ENCODE measurements at regions not wholly inside any gene's neighbourhood (a gene's known extent, or its start where the extent isn't known, plus 50 kb on each side); places are given as distances from the start of the nearest gene placed in this dataset.

- H3K4me2 ChIP-seq (ENCODE audit: low read depth, low read length) = no peak overlapping the region
- no peaks in the 10 kb centered on the region for H4K20me1 ChIP-seq (ENCODE audit: insufficient read depth, low read length)
- no peaks in the 10 kb centered on the region for H3K9me3 ChIP-seq (replicated peaks; ENCODE audit: insufficient read depth, low read length)
- no peaks in the 10 kb centered on the region for H3K4me1 ChIP-seq (ENCODE audit: low read length)
- H2AFZ ChIP-seq (ENCODE audit: low read length) = no peak overlapping the region
- no peak overlapping the region for H3K27ac ChIP-seq (ENCODE audit: low read length)
- no peak overlapping the region for H3K9ac ChIP-seq (ENCODE audit: low read length)
- no peaks in the 10 kb centered on the region for H3K27me3 ChIP-seq (replicated peaks; ENCODE audit: insufficient read depth, low read length)
- no peaks in the 10 kb centered on the region for H3K79me2 ChIP-seq (ENCODE audit: low read length)
- H3F3A ChIP-seq (ENCODE audit: insufficient read depth, low read length) = no peaks in the 10 kb centered on the region
- H3K4me3 ChIP-seq (ENCODE audit: low read length) = no peak overlapping the region
- H3K9me2 ChIP-seq (replicated peaks; ENCODE audit: insufficient read depth, low read length) = no peaks in the 10 kb centered on the region
- no peak for DNase-seq
- H3K36me3 ChIP-seq (replicated peaks; ENCODE audit: insufficient read depth, low read length) = no peaks in the 10 kb centered on the region
- TF ChIP-seq, protein P1, sequence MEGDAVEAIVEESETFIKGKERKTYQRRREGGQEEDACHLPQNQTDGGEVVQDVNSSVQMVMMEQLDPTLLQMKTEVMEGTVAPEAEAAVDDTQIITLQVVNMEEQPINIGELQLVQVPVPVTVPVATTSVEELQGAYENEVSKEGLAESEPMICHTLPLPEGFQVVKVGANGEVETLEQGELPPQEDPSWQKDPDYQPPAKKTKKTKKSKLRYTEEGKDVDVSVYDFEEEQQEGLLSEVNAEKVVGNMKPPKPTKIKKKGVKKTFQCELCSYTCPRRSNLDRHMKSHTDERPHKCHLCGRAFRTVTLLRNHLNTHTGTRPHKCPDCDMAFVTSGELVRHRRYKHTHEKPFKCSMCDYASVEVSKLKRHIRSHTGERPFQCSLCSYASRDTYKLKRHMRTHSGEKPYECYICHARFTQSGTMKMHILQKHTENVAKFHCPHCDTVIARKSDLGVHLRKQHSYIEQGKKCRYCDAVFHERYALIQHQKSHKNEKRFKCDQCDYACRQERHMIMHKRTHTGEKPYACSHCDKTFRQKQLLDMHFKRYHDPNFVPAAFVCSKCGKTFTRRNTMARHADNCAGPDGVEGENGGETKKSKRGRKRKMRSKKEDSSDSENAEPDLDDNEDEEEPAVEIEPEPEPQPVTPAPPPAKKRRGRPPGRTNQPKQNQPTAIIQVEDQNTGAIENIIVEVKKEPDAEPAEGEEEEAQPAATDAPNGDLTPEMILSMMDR (IDR thresholded peaks at IDR 0.05; ENCODE audit: low read length) = no peak
- TF ChIP-seq EZH2phosphoT487 (IDR thresholded peaks at IDR 0.05; ENCODE audit: low read length) (no peak), EZH2 (optimal IDR thresholded peaks at IDR 0.05; ENCODE audit: low read depth, low read length) (no peak)
Measured at GRCh38 chr7:27324246-27324645, 81.6 kb downstream of the EVX1 start.

DNA sequence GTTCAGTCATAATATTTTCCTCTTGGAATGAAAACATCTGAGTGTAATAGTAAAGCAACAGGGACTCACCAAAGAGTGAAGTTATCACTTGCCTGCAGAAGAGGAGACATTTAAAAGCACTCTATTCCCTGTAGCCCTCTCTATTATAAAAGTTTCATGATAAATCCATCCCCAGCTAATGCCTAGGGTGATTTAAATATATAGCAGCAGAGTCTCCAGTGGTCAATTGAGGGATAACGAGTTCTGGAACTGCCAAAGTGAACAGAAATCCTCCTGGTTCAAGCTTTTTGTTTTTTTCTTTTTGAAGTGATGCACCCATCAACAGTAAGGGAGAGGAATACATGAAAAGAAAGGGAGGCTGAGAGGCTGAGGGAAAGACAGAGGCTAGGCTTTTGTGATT lies 87.3 kb downstream of the EVX1 start:
- TF ChIP-seq EZH2 (optimal IDR thresholded peaks at IDR 0.05; ENCODE audit: low read depth, low read length) (no peak), EZH2phosphoT487 (IDR thresholded peaks at IDR 0.05; ENCODE audit: low read length) (no peak)
- TF ChIP-seq, protein P1 (IDR thresholded peaks at IDR 0.05; ENCODE audit: low read length) = no peak
- Histone ChIP-seq H3K4me2 (ENCODE audit: low read depth, low read length) (no peak overlapping the region), H3K4me3 (ENCODE audit: low read length) (no peak overlapping the region), H3K4me1 (ENCODE audit: low read length) (no peaks in the 10 kb centered on the region), H2AFZ (ENCODE audit: low read length) (no peak overlapping the region), H3F3A (ENCODE audit: insufficient read depth, low read length) (no peaks in the 10 kb centered on the region), H3K9me3 (replicated peaks; ENCODE audit: insufficient read depth, low read length) (no peaks in the 10 kb centered on the region), H3K36me3 (replicated peaks; ENCODE audit: insufficient read depth, low read length) (no peaks in the 10 kb centered on the region), H3K27me3 (replicated peaks; ENCODE audit: insufficient read depth, low read length) (no peaks in the 10 kb centered on the region), H3K79me2 (ENCODE audit: low read length) (no peaks in the 10 kb centered on the region), H3K9ac (ENCODE audit: low read length) (no peak overlapping the region), H4K20me1 (ENCODE audit: insufficient read depth, low read length) (no peaks in the 10 kb centered on the region), H3K27ac (ENCODE audit: low read length) (no peak overlapping the region), H3K9me2 (replicated peaks; ENCODE audit: insufficient read depth, low read length) (no peaks in the 10 kb centered on the region)
- DNase-seq = no peak

GRCh38 chr7:27339478-27339877 lies 96.9 kb downstream of the EVX1 start:
- no peak for DNase-seq
- H3K4me3 ChIP-seq (ENCODE audit: low read length) = no peak overlapping the region
- H3F3A ChIP-seq (ENCODE audit: insufficient read depth, low read length) = no peaks in the 10 kb centered on the region
- H2AFZ ChIP-seq (ENCODE audit: low read length) = no peak overlapping the region
- TF ChIP-seq EZH2 (optimal IDR thresholded peaks at IDR 0.05; ENCODE audit: low read depth, low read length) (no peak), EZH2phosphoT487 (IDR thresholded peaks at IDR 0.05; ENCODE audit: low read length) (no peak)
- TF ChIP-seq, protein P1 (IDR thresholded peaks at IDR 0.05; ENCODE audit: low read length) = no peak
- H3K79me2 ChIP-seq (ENCODE audit: low read length) = no peaks in the 10 kb centered on the region
- no peak overlapping the region for H3K9ac ChIP-seq (ENCODE audit: low read length)
- H3K4me2 ChIP-seq (ENCODE audit: low read depth, low read length) = no peak overlapping the region
- no peaks in the 10 kb centered on the region for H3K9me2 ChIP-seq (replicated peaks; ENCODE audit: insufficient read depth, low read length)
- no peaks in the 10 kb centered on the region for H4K20me1 ChIP-seq (ENCODE audit: insufficient read depth, low read length)
- H3K27me3 ChIP-seq (replicated peaks; ENCODE audit: insufficient read depth, low read length) = no peaks in the 10 kb centered on the region
- no peak overlapping the region for H3K27ac ChIP-seq (ENCODE audit: low read length)
- H3K36me3 ChIP-seq (replicated peaks; ENCODE audit: insufficient read depth, low read length) = no peaks in the 10 kb centered on the region
- no peaks in the 10 kb centered on the region for H3K9me3 ChIP-seq (replicated peaks; ENCODE audit: insufficient read depth, low read length)
- no peaks in the 10 kb centered on the region for H3K4me1 ChIP-seq (ENCODE audit: low read length)

Measured in MM.1S (cell line).